G401.6 (cell line): ENCODE measurements at regions not wholly inside any gene's neighbourhood (a gene's known extent, or its start where the extent isn't known, plus 50 kb on each side); places are given as distances from the start of the nearest gene placed in this dataset.

Experiments
- FAIRE-seq: peaks from 2 replicates; lab custom pipeline; 2012; peaks lifted over from hg19 to GRCh38; lab: Jason Lieb, UNC

GRCh38 chr2:217270485-217271121, 410.7 kb upstream of the TNP1 start:
- FAIRE-seq, result no peak

GRCh38 chr2:217269701-217270484, 410.0 kb upstream of the TNP1 start:
- FAIRE-seq, result no peak

GRCh38 chr2:217268978-217269377, 409.1 kb upstream of the TNP1 start:
- FAIRE-seq, result no peak

- FAIRE-seq, result no peak
These were observed 407.9 kb upstream of the TNP1 start for GRCh38 chr2:217267758-217268157.

- FAIRE-seq, result no peak
These were observed 403.9 kb upstream of the TNP1 start for GRCh38 chr2:217263756-217264155.

GRCh38 chr2:217262911-217263310, 403.0 kb upstream of the TNP1 start:
- no peak for FAIRE-seq

GRCh38 chr2:217261452-217261851, 401.6 kb upstream of the TNP1 start:
- FAIRE-seq, result no peak

- FAIRE-seq, result no peak
These were observed 400.7 kb upstream of the TNP1 start for GRCh38 chr2:217260441-217261115.

- FAIRE-seq, result no peak
These were observed 398.3 kb upstream of the TNP1 start for GRCh38 chr2:217258170-217258569.

GRCh38 chr2:217256251-217256650, 396.4 kb upstream of the TNP1 start:
- FAIRE-seq, result no peak

GRCh38 chr2:217254111-217254510, 394.2 kb upstream of the TNP1 start:
- FAIRE-seq, result no peak

GRCh38 chr2:217252181-217252580, 392.3 kb upstream of the TNP1 start:
- FAIRE-seq, result no peak

- no peak for FAIRE-seq
These were observed 390.2 kb upstream of the TNP1 start for GRCh38 chr2:217250013-217250524.

- no peak for FAIRE-seq
These were observed 389.5 kb upstream of the TNP1 start for GRCh38 chr2:217249121-217250012.

- FAIRE-seq, result no peak
These were observed 388.6 kb upstream of the TNP1 start for GRCh38 chr2:217248312-217248935.

- no peak for FAIRE-seq
These were observed 387.6 kb upstream of the TNP1 start for GRCh38 chr2:217247476-217247875.

GRCh38 chr2:217246108-217246507, 386.2 kb upstream of the TNP1 start:
- no peak for FAIRE-seq

GRCh38 chr2:217244815-217245214, 385.0 kb upstream of the TNP1 start:
- no peak for FAIRE-seq

GRCh38 chr2:217242947-217243346, 383.1 kb upstream of the TNP1 start:
- no peak for FAIRE-seq

- no peak for FAIRE-seq
These were observed 371.9 kb upstream of the TNP1 start for GRCh38 chr2:217231724-217232123.

- no peak for FAIRE-seq
These were observed 371.3 kb upstream of the TNP1 start for GRCh38 chr2:217231212-217231611.

- no peak for FAIRE-seq
These were observed 368.9 kb upstream of the TNP1 start for GRCh38 chr2:217228732-217229131.
